ENCODE measurements at regions not wholly inside any gene's neighbourhood (a gene's known extent, or its start where the extent isn't known, plus 50 kb on each side); places are given as distances from the start of the nearest gene placed in this dataset.

GRCh38 chr13:73306688-73307087, 247.9 kb downstream of the KLF5 start:
- Histone ChIP-seq H2AK9ac (replicated peaks; ENCODE audit: low read depth, low read length, poor library complexity) (no peak overlapping the region), H3K9me3 (ENCODE audit: control insufficient read depth, insufficient read depth, low read length) (no peaks in the 10 kb centered on the region), H3K23ac (ENCODE audit: low read depth, low read length) (no peak overlapping the region), H2BK15ac (ENCODE audit: low read depth, low read length) (no peak overlapping the region), H4K91ac (ENCODE audit: insufficient read depth, low read depth, low read length) (no peak overlapping the region), H3K4me3 (ENCODE audit: insufficient read depth, low read depth, low read length) (no peak overlapping the region), H3K36me3 (ENCODE audit: control insufficient read depth, insufficient read depth, low read length) (no peaks in the 10 kb centered on the region), H4K20me1 (ENCODE audit: insufficient read depth, low read length) (no peaks in the 10 kb centered on the region), H4K8ac (ENCODE audit: low read depth in 2 of 2, low read length in 2 of 2) (no peak overlapping the region), H2BK120ac (ENCODE audit: low read depth, low read length) (no peak overlapping the region), H3K27ac (ENCODE audit: insufficient read depth, low read length) (no peak overlapping the region), H3K4me1 (ENCODE audit: control insufficient read depth, insufficient read depth, low read length) (no peaks in the 10 kb centered on the region), H3K27me3 (ENCODE audit: control insufficient read depth, insufficient read depth, low read length) (no peaks in the 10 kb centered on the region), H4K5ac (ENCODE audit: low read depth, low read length) (no peak overlapping the region), H3K9me1 (ENCODE audit: insufficient read depth, low read length) (no peaks in the 10 kb centered on the region), H2AK5ac (ENCODE audit: low read depth, low read length) (no peak overlapping the region), H3K79me1 (ENCODE audit: low read depth in 1 of 2, low read length in 2 of 2) (no peaks in the 10 kb centered on the region), H2AFZ (replicated peaks; ENCODE audit: low read length, poor library complexity) (no peak overlapping the region), H2BK5ac (ENCODE audit: low read depth, low read length, poor library complexity, severe bottlenecking) (no peak overlapping the region), H3K18ac (ENCODE audit: low read depth, low read length) (no peak overlapping the region), H2BK20ac (ENCODE audit: low read depth, low read length) (no peak overlapping the region), H3K4ac (ENCODE audit: low read depth, low read length) (no peak overlapping the region), H3K4me2 (ENCODE audit: low read depth, low read length) (no peak overlapping the region), H3K9ac (ENCODE audit: low read depth, low read length) (no peak overlapping the region), H3K14ac (replicated peaks; ENCODE audit: low read depth, low read length) (no peak overlapping the region), H3K56ac (ENCODE audit: extremely low read depth, insufficient read depth, low read length) (no peak overlapping the region)
- intact Hi-C loops (cut with micrococcal nuclease) = no loop called here
- no CpG with 5 or more reads among the region's 1 CpG for WGBS, 2 experiments (ENCODE audit: extremely low coverage in 2 of 2, insufficient read length in 1 of 2)
- no TSS peak for BruUV-seq (replicated peaks)
- dilution Hi-C loops (cut with HindIII; ENCODE audit: low sequenced_read_pairs, unreplicated experiment) = no loop called here
- ATAC-seq (ENCODE audit: low read depth) = no peak
- in situ Hi-C loops (cut with MboI; ENCODE audit: low sequenced_read_pairs) = no loop called here
- DNase-seq = no peak
- ChIA-PET POLR2A (ENCODE audit: unreplicated experiment) (no interaction called here), CTCF (no interaction called here)
- TF ChIP-seq RCOR1 (IDR thresholded peaks at IDR 0.05; ENCODE audit: insufficient replicate concordance, low read length) (no peak), BHLHE40 (IDR thresholded peaks at IDR 0.05; ENCODE audit: low read depth, low read length) (no peak), FOS (IDR thresholded peaks at IDR 0.05; ENCODE audit: low read depth, low read length) (no peak), CHD1 (IDR thresholded peaks at IDR 0.05; ENCODE audit: low read depth, low read length) (no peak), SMC3 (IDR thresholded peaks at IDR 0.05; ENCODE audit: low read depth, low read length) (no peak), MAZ (IDR thresholded peaks at IDR 0.05; ENCODE audit: borderline replicate concordance, low read depth, low read length) (no peak), CTCF (conservative IDR thresholded peaks at IDR 0.05; ENCODE audit: low read depth, low read length) (no peak), RAD21 (IDR thresholded peaks at IDR 0.05; ENCODE audit: low read length) (no peak), USF2 (IDR thresholded peaks at IDR 0.05; ENCODE audit: low read depth, low read length) (no peak), MXI1 (IDR thresholded peaks at IDR 0.05; ENCODE audit: borderline replicate concordance, low read depth, low read length) (no peak), POLR2A (IDR thresholded peaks at IDR 0.05; ENCODE audit: low read depth, low read length) (no peak)
